Iris pigment epithelial cell (primary cell): ENCODE measurements at regions not wholly inside any gene's neighbourhood (a gene's known extent, or its start where the extent isn't known, plus 50 kb on each side); places are given as distances from the start of the nearest gene placed in this dataset.

Source experiments
- DNase-seq: peaks from one replicate; pipeline ENCODE4 v3.0.0-alpha.2; 2011; ENCODE audit warnings: low read depth

GRCh38 chr7:25786936-25787335 is 365.1 kb upstream of the NFE2L3 start:
- no peak for DNase-seq

- no peak for DNase-seq
Observed at GRCh38 chr7:25787336-25787735, 364.7 kb upstream of the NFE2L3 start.

- no peak for DNase-seq
Observed at GRCh38 chr7:25788371-25788770, 363.6 kb upstream of the NFE2L3 start.

- no peak for DNase-seq
Observed at GRCh38 chr7:25788961-25789620, 362.9 kb upstream of the NFE2L3 start.

- peak; percentile 1 for DNase-seq
Observed at GRCh38 chr7:25789701-25790640, 362.0 kb upstream of the NFE2L3 start.

GRCh38 chr7:25790963-25791362 is 361.0 kb upstream of the NFE2L3 start:
- DNase-seq, result no peak

- DNase-seq, result no peak
Observed at GRCh38 chr7:25792586-25792985, 359.4 kb upstream of the NFE2L3 start.

GRCh38 chr7:25795824-25796235 is 356.2 kb upstream of the NFE2L3 start:
- peak; percentile 71 for DNase-seq

- no peak for DNase-seq
Observed at GRCh38 chr7:25798344-25798743, 353.7 kb upstream of the NFE2L3 start.

- no peak for DNase-seq
Observed at GRCh38 chr7:25801214-25801613, 350.8 kb upstream of the NFE2L3 start.

- DNase-seq, result no peak
Observed at GRCh38 chr7:25802057-25802456, 349.9 kb upstream of the NFE2L3 start.

- DNase-seq, result no peak
Observed at GRCh38 chr7:25802473-25802872, 349.5 kb upstream of the NFE2L3 start.

GRCh38 chr7:25803117-25803887 is 348.7 kb upstream of the NFE2L3 start:
- DNase-seq, result no peak

GRCh38 chr7:25804154-25804553 is 347.8 kb upstream of the NFE2L3 start:
- DNase-seq, result no peak

GRCh38 chr7:25805027-25805687 is 346.8 kb upstream of the NFE2L3 start:
- DNase-seq, result peak; percentile 69

- DNase-seq, result no peak
Observed at GRCh38 chr7:25807086-25807611, 344.8 kb upstream of the NFE2L3 start.

- no peak for DNase-seq
Observed at GRCh38 chr7:25809441-25809840, 342.6 kb upstream of the NFE2L3 start.

GRCh38 chr7:25812086-25812850 is 339.7 kb upstream of the NFE2L3 start:
- DNase-seq, result no peak

- no peak for DNase-seq
Observed at GRCh38 chr7:25813381-25813780, 338.6 kb upstream of the NFE2L3 start.

- no peak for DNase-seq
Observed at GRCh38 chr7:25815711-25816110, 336.3 kb upstream of the NFE2L3 start.
